ENCODE measurements at regions not wholly inside any gene's neighbourhood (a gene's known extent, or its start where the extent isn't known, plus 50 kb on each side); places are given as distances from the start of the nearest gene placed in this dataset.

DNA sequence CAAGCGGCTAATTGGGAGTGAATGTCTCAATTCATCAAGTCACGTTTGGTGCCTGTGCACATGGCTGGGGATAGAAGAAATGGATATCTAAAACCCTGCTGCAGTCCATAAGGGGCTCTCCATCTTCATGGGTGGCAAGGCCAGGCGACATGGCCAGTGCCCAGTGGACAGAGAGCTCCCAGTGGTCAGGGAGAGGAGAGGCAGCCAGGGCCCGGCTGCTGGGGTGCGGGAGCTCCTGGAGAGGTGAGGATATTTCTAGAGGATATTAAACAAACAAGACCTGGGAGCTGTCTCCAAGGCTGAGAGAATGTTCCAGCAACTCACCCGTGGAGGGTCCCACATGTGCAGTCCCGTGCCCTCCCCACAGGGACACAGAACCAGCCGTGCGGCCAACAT, 368.8 kb upstream of the C1orf174 start:
- TF ChIP-seq POLR2AphosphoS5 (IDR thresholded peaks at IDR 0.05) (no peak), EP300 (IDR thresholded peaks at IDR 0.05) (no peak), POLR2A (IDR thresholded peaks at IDR 0.05) (no peak)
- TF ChIP-seq, protein P1, sequence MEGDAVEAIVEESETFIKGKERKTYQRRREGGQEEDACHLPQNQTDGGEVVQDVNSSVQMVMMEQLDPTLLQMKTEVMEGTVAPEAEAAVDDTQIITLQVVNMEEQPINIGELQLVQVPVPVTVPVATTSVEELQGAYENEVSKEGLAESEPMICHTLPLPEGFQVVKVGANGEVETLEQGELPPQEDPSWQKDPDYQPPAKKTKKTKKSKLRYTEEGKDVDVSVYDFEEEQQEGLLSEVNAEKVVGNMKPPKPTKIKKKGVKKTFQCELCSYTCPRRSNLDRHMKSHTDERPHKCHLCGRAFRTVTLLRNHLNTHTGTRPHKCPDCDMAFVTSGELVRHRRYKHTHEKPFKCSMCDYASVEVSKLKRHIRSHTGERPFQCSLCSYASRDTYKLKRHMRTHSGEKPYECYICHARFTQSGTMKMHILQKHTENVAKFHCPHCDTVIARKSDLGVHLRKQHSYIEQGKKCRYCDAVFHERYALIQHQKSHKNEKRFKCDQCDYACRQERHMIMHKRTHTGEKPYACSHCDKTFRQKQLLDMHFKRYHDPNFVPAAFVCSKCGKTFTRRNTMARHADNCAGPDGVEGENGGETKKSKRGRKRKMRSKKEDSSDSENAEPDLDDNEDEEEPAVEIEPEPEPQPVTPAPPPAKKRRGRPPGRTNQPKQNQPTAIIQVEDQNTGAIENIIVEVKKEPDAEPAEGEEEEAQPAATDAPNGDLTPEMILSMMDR (IDR thresholded peaks at IDR 0.05), result no peak
- peaks cover 51% of the 10 kb centered on the region for H3K27me3 ChIP-seq
- no peaks in the 10 kb centered on the region for H3K9me3 ChIP-seq
- no peak for ATAC-seq
- H3K4me1 ChIP-seq, result no peaks in the 10 kb centered on the region
- no peak overlapping the region for H3K27ac ChIP-seq
- no peaks in the 10 kb centered on the region for H3K36me3 ChIP-seq
- H3K4me3 ChIP-seq, result no peak overlapping the region
- WGBS, 2 donors (ENCODE audit: low coverage in 1 of 2), result 59% methylated on average over 6 of the region's 9 CpGs; no CpG with 5 or more reads in 1 of the 2 donors

DNA sequence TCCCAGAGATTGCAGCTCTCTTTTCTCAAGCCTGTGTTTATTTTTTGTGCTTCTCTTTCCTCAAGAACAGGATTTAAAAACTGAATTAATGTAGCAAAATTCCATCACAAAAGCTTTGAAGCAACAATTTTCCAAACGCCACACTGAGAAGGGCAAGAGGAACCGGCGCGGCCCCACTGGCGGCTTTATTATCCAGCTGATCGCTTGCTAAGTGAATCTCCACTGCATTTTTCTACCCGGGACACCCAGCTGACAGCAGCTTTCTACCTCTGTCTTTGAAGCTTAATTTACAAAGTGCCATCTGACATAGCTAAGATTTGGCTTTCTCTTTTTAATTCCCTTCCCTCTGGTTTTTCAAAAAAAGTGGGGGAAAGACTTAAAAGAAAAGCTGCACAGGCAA, 369.3 kb upstream of the C1orf174 start:
- H3K27ac ChIP-seq, result no peak overlapping the region
- no peak overlapping the region for H3K4me3 ChIP-seq
- peaks cover 51% of the 10 kb centered on the region for H3K27me3 ChIP-seq
- no peak for ATAC-seq
- TF ChIP-seq EP300 (IDR thresholded peaks at IDR 0.05) (no peak), POLR2A (IDR thresholded peaks at IDR 0.05) (no peak), POLR2AphosphoS5 (IDR thresholded peaks at IDR 0.05) (no peak)
- TF ChIP-seq, protein P1 (IDR thresholded peaks at IDR 0.05), result no peak
- H3K4me1 ChIP-seq, result no peaks in the 10 kb centered on the region
- no peaks in the 10 kb centered on the region for H3K36me3 ChIP-seq
- H3K9me3 ChIP-seq, result no peaks in the 10 kb centered on the region
- WGBS, 2 donors (ENCODE audit: low coverage in 1 of 2), result 12 to 48% methylated on average over 6 to 7 of the region's 7 CpGs

DNA sequence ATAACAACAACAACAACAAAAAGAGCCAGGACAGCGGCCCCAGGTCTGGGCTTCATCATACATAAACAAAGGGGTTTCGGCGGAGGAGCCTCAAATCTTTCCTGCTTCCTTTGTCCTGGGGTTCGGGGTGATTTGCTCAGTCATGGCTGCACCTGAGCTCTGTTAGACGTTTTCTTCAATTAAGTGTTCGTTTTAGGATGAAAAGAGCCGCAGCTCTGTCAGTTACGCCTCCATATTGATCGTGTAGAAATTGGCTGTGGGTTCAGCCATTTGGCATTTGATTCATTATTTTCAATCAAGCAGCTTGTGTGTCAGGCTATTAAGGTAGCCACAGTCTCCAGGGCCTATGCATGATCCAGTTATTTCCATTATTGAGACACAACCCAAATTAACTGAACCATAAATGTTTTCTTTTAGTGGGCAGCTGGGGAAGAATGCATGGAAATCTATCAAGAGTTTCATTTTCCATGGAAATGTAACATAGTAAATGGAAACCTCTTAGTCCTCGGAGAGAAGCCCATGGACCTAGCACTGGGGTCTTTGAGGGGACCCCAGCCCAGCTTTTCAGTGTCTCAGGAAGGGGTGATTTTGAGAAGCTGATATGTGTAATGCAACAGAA, 370.0 kb upstream of the C1orf174 start:
- TF ChIP-seq POLR2AphosphoS5 (IDR thresholded peaks at IDR 0.05), result no peak
- no peak for TF ChIP-seq POLR2A (IDR thresholded peaks at IDR 0.05)
- no peak for TF ChIP-seq EP300 (IDR thresholded peaks at IDR 0.05)
- TF ChIP-seq, protein P1 (IDR thresholded peaks at IDR 0.05), result no peak
- H3K27ac ChIP-seq, result no peak overlapping the region
- peaks cover 0 to 4% (median 0%) of the 10 kb centered on the region in 3 donors for H3K9me3 ChIP-seq
- peaks cover 58% of the 10 kb centered on the region for H3K27me3 ChIP-seq
- H3K4me3 ChIP-seq, result no peak overlapping the region
- ATAC-seq, result no peak
- H3K4me1 ChIP-seq, result no peaks in the 10 kb centered on the region
- WGBS, 2 donors (ENCODE audit: low coverage in 1 of 2), result 67 to 77% methylated on average over 4 to 10 of the region's 10 CpGs
- no peaks in the 10 kb centered on the region for H3K36me3 ChIP-seq

DNA sequence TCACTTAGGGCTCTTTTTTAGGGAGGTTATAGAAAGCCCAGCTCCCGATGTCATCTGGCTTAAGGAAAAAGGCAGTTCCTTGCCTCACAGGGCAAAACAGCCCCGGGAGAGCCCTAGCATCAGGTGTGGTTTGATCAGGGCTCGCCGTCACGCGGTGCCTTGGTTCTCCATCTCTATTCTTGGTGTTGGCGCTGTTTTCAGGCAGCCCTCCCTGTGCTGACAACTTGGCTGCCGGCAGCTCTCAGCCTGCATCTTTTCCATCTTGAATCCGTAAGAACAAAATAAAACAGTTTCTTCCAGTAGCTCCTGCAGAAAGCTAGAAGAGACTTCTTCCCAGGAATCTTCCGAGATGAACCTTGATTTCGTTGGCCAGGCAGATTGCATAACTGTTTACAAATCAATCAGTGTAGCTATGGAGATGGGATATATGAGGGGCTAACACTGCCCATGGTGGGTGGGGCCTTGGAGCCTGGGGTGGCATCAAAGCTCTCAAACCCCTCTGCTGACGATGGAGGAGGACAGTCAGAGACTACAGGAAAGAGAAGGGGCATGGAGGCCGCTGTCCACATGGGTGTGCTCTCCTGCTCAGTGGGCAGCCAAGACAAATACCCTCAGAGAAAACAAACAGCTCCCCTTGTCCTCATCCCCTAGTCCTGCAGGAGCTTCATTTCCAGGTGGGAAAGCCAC, 370.7 kb upstream of the C1orf174 start:
- no peak overlapping the region for H3K27ac ChIP-seq
- TF ChIP-seq EP300 (IDR thresholded peaks at IDR 0.05) (no peak), POLR2A (IDR thresholded peaks at IDR 0.05) (no peak), POLR2AphosphoS5 (IDR thresholded peaks at IDR 0.05) (no peak)
- TF ChIP-seq, protein P1 (IDR thresholded peaks at IDR 0.05), result no peak
- H3K9me3 ChIP-seq, result peaks cover 0 to 11% (median 0%) of the 10 kb centered on the region in 3 donors
- 63 to 68% methylated on average over 6 to 8 of the region's 13 CpGs for WGBS, 2 donors (ENCODE audit: low coverage in 1 of 2)
- peaks cover 59% of the 10 kb centered on the region for H3K27me3 ChIP-seq
- no peak for ATAC-seq
- no peak overlapping the region for H3K4me3 ChIP-seq
- H3K36me3 ChIP-seq, result no peaks in the 10 kb centered on the region
- H3K4me1 ChIP-seq, result no peaks in the 10 kb centered on the region
